HG03520 (cell line): ENCODE measurements at regions not wholly inside any gene's neighbourhood (a gene's known extent, or its start where the extent isn't known, plus 50 kb on each side); places are given as distances from the start of the nearest gene placed in this dataset.
"Not testable (repeated sequence)": the region's sequence is repeated elsewhere in the genome, so short reads cannot be mapped to it uniquely, and the experiment has no call there.

Experiments
- ATAC-seq: cut with Tn5 transposase; IDR thresholded peaks from one replicate; pipeline ENCODE4 v1.9.1; 2021; ENCODE audit warnings: mild to moderate bottlenecking, moderate library complexity; ENCODE audit not compliant: unreplicated experiment

GRCh38 chr2:156765450-156765849, 329.3 kb downstream of the GPD2 start:
- no peak for ATAC-seq

- ATAC-seq: no peak
These were observed 333.6 kb downstream of the GPD2 start for GRCh38 chr2:156769802-156770201.

GRCh38 chr2:156778916-156779315, 342.7 kb downstream of the GPD2 start:
- no peak for ATAC-seq

GRCh38 chr2:156779416-156780120, 343.4 kb downstream of the GPD2 start:
- no peak for ATAC-seq

- ATAC-seq: not testable (repeated sequence)
These were observed 345.5 kb downstream of the GPD2 start for GRCh38 chr2:156781677-156782076.

GRCh38 chr2:156784020-156784701, 348.0 kb downstream of the GPD2 start:
- no peak for ATAC-seq

GRCh38 chr2:156787517-156787916, 351.3 kb downstream of the GPD2 start:
- ATAC-seq: no peak

- no peak for ATAC-seq
These were observed 354.3 kb downstream of the GPD2 start for GRCh38 chr2:156790343-156791037.

- no peak for ATAC-seq
These were observed 356.2 kb downstream of the GPD2 start for GRCh38 chr2:156792242-156792840.

GRCh38 chr2:156797832-156798231, 361.7 kb downstream of the GPD2 start:
- no peak for ATAC-seq

GRCh38 chr2:156800065-156800653, 364.0 kb downstream of the GPD2 start:
- ATAC-seq: no peak

GRCh38 chr2:156800781-156801361, 364.7 kb downstream of the GPD2 start:
- ATAC-seq: no peak

- ATAC-seq: no peak
These were observed 367.1 kb downstream of the GPD2 start for GRCh38 chr2:156803243-156803642.

GRCh38 chr2:156803967-156804366, 367.8 kb downstream of the GPD2 start:
- ATAC-seq: no peak

GRCh38 chr2:156810094-156810493, 373.9 kb downstream of the GPD2 start:
- ATAC-seq: no peak

- no peak for ATAC-seq
These were observed 376.3 kb downstream of the GPD2 start for GRCh38 chr2:156812496-156812895.

- no peak for ATAC-seq
These were observed 381.3 kb downstream of the GPD2 start for GRCh38 chr2:156817430-156817829.

- ATAC-seq: no peak
These were observed 382.0 kb downstream of the GPD2 start for GRCh38 chr2:156818221-156818620.

- ATAC-seq: no peak
These were observed 382.8 kb downstream of the GPD2 start for GRCh38 chr2:156818944-156819343.

GRCh38 chr2:156826341-156826933, 390.3 kb downstream of the GPD2 start:
- ATAC-seq: no peak
